HG03025 (cell line): ENCODE measurements at regions not wholly inside any gene's neighbourhood (a gene's known extent, or its start where the extent isn't known, plus 50 kb on each side); places are given as distances from the start of the nearest gene placed in this dataset.

Source experiments
- ATAC-seq: cut with Tn5 transposase; IDR thresholded peaks from one replicate; pipeline ENCODE4 v1.9.1; 2021; ENCODE audit warnings: mild to moderate bottlenecking, moderate library complexity; ENCODE audit not compliant: unreplicated experiment, low FRiP score

GRCh38 chr11:107222431-107222830 lies 204.2 kb upstream of the GUCY1A2 start:
- no peak for ATAC-seq

- ATAC-seq = no peak
Measured at GRCh38 chr11:107221748-107222285, 203.5 kb upstream of the GUCY1A2 start.

- ATAC-seq = no peak
Measured at GRCh38 chr11:107218123-107219013, 200.1 kb upstream of the GUCY1A2 start.

DNA sequence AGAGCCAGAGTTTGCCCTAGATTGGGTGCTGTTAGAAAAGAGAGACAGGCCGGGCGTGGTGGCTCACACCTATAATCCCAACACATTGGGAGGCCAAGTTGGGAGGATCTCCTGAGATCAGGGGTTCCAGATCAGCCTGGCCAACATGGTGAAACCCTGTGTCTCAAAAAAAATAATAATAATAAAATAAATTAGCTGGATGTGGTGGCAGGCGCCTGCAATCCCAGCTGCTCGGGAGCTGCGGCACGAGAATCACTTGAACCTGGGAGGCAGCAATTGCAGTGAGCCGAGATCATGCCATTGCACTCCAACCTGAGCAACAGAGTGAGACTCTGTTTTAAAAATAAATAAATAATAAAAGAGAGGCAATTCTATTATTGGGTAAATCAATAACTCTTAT lies 199.2 kb upstream of the GUCY1A2 start:
- no peak for ATAC-seq

DNA sequence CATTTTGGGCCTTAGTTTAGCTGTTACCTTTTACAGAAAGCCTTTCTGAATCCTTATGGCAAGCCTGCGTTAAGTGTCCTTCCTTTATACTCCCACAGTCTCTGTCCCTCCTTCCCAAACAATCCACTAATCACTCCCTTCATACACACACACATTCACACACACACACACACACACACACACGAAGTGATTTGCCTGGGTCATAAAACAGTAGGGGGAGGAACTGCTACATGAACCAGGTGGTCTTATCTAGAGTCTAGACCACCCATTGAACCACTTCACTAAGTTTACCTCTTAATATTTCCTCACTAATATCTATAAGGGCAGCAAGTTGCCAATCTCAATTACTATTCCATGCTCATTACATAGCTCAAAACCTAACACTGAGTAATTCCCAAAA lies 196.7 kb upstream of the GUCY1A2 start:
- ATAC-seq = no peak

- ATAC-seq = no peak
Measured at GRCh38 chr11:107203656-107204055, 185.4 kb upstream of the GUCY1A2 start.

DNA sequence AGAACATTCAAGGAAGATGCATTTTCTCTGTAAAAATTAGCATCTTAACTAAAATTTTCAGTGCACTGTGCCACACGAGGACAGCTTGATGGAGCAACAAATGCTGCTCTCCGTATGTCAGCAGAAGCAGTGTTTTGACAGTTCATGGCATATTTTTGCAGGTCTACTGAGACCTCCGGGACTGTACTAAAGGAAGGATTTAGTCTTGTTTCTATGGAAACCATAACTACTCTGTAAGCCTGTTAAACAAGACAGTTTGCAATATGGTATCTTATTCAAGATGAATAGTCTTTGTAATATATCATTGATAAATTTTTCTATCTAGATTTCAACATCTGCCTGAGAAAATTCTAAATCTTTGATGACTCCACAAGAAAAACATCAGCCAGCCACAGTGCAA lies 184.0 kb upstream of the GUCY1A2 start:
- ATAC-seq = no peak

- ATAC-seq = no peak
Measured at GRCh38 chr11:107198490-107199007, 180.3 kb upstream of the GUCY1A2 start.

GRCh38 chr11:107197932-107198331 lies 179.7 kb upstream of the GUCY1A2 start:
- no peak for ATAC-seq

DNA sequence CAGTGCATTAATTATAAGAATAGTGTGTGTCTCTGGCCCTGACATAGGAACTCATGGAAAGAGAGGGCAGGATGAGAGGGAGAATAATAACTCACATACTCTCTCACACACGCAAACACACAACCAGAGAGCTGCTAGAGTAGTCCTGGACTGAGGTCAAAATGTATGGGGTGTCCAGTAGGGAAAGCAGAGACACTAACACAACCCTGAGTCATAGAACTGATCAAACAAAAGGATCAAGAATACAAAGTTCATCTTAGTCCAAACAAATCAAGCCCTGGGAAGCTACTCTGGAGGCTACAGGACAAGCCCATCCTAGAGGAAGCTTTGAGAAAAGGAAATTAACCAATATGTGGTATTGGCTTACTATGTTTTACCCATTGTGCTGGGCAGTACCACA lies 178.5 kb upstream of the GUCY1A2 start:
- no peak for ATAC-seq

- no peak for ATAC-seq
Measured at GRCh38 chr11:107184986-107185385, 166.7 kb upstream of the GUCY1A2 start.

- no peak for ATAC-seq
Measured at GRCh38 chr11:107183953-107184352, 165.7 kb upstream of the GUCY1A2 start.

DNA sequence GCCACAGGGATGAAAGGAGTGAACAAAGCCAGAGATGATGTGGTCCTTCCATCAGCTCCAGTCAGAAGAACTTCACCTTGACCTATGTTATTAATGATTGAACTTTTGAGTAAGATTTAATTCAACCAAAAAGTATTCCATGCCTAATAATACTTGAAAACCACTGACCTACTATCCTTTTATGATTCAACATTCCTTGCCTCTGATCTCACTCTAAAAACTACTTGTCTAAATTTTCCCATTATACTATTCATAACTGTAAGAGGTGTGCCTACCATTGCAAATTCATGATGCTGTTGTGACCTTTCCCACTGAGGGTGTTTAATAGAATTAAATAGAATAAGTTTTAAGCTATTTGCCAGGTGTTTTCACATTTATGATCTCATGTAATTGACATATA lies 164.7 kb upstream of the GUCY1A2 start:
- no peak for ATAC-seq

GRCh38 chr11:107180236-107180635 lies 162.0 kb upstream of the GUCY1A2 start:
- ATAC-seq = no peak

DNA sequence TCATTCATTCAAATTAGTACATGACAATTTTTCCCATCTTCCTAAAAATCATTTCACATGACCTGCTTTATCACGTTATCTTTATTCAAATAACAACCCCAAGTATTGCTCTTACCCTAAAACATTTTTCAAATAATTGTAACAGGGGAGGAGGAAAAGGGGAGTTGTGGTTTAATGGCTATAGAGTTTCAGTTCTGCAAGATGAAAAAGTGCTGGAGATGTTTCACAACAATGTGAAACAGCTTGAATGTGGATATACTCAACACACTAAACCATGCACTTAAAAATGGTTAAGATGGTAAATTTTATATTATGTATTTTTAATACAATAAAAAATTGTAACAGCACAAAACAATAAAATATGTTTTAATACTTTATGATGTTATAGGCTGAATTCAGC lies 161.6 kb upstream of the GUCY1A2 start:
- no peak for ATAC-seq

- ATAC-seq = no peak
Measured at GRCh38 chr11:107177106-107177477, 158.8 kb upstream of the GUCY1A2 start.

GRCh38 chr11:107176148-107177105 lies 158.2 kb upstream of the GUCY1A2 start:
- ATAC-seq = no peak

GRCh38 chr11:107174856-107175255 lies 156.6 kb upstream of the GUCY1A2 start:
- ATAC-seq = no peak

- no peak for ATAC-seq
Measured at GRCh38 chr11:107172996-107173395, 154.7 kb upstream of the GUCY1A2 start.

DNA sequence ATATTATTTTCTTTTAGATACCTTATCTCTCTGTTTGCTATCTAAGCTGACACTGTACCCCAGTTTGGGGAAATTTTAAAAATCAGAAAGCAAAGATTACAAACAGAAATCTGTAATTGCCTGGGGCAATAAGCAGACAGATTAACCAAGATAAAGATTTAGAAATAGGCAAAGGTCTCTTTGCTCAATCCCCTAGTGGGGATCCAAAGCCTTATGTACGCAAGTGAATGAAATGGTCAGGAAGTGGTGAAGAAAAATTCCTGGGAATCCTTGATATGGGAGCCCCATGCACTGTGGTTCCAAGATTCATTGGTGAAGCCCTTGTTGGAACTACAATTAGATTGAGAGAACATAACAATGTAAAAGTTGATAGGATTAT lies 139.5 kb upstream of the GUCY1A2 start:
- no peak for ATAC-seq
